PFSK-1 (cell line): ENCODE measurements at regions not wholly inside any gene's neighbourhood (a gene's known extent, or its start where the extent isn't known, plus 50 kb on each side); places are given as distances from the start of the nearest gene placed in this dataset.

ENCODE experiments used
- FOXP2 ChIP-seq: optimal IDR thresholded peaks from 2 replicates; pipeline ENCODE3; 2011; ENCODE audit warnings: borderline replicate concordance, control low read depth, inconsistent platforms; ENCODE audit not compliant: insufficient read depth; ENCODE audit errors: extremely low read length, extremely low read depth
- POLR2AphosphoS5 ChIP-seq: IDR thresholded peaks from 2 replicates; pipeline ENCODE4 v1.6.1; 2012; ENCODE audit warnings: low read depth, mild to moderate bottlenecking, control low read depth, low read length, moderate library complexity
- REST ChIP-seq, 2 experiments: IDR thresholded peaks; 2 replicates each; pipeline versions ENCODE4 v1.6.1 to v1.8.0; 2011 to 2012; ENCODE audit warnings: low read depth in 2 of 2, low read length in 2 of 2, control low read depth in 1 of 2, inconsistent platforms in 1 of 2, mild to moderate bottlenecking in 1 of 2, moderate library complexity in 1 of 2; ENCODE audit not compliant: insufficient read depth in 1 of 2
- SIN3A ChIP-seq: IDR thresholded peaks from 2 replicates; pipeline ENCODE4 v1.6.1; 2012; ENCODE audit warnings: mild to moderate bottlenecking, low read length, moderate library complexity, borderline replicate concordance; ENCODE audit not compliant: insufficient read depth
- TAF1 ChIP-seq: IDR thresholded peaks from 2 replicates; pipeline ENCODE4 v1.6.1; 2012; ENCODE audit warnings: low read length, control low read depth, borderline replicate concordance; ENCODE audit not compliant: insufficient read depth

- no peak for TF ChIP-seq FOXP2
- no peak for TF ChIP-seq POLR2AphosphoS5
- no peak for TF ChIP-seq SIN3A
- TF ChIP-seq REST (IDR thresholded peaks at IDR 0.05; ENCODE audit: insufficient read depth in 1 of 2, low read depth in 2 of 2, low read length in 2 of 2): no peak
- no peak for TF ChIP-seq TAF1
These were observed 63.9 kb upstream of the GHITM start for GRCh38 chr10:84075226-84076046.

- TF ChIP-seq TAF1 (no peak), SIN3A (no peak)
These were observed 63.3 kb upstream of the GHITM start for GRCh38 chr10:84076047-84076388.

- TF ChIP-seq TAF1: no peak
- TF ChIP-seq POLR2AphosphoS5: no peak
- no peak for TF ChIP-seq SIN3A
- no peak for TF ChIP-seq FOXP2
- TF ChIP-seq REST (IDR thresholded peaks at IDR 0.05; ENCODE audit: insufficient read depth in 1 of 2, low read depth in 2 of 2, low read length in 2 of 2): no peak
These were observed 62.6 kb upstream of the GHITM start for GRCh38 chr10:84076540-84077195.

GRCh38 chr10:84077768-84078167 lies 61.5 kb upstream of the GHITM start:
- TF ChIP-seq POLR2AphosphoS5: no peak
- no peak for TF ChIP-seq FOXP2
- TF ChIP-seq REST (IDR thresholded peaks at IDR 0.05; ENCODE audit: insufficient read depth in 1 of 2, low read depth in 2 of 2, low read length in 2 of 2): no peak
- no peak for TF ChIP-seq SIN3A
- TF ChIP-seq TAF1: no peak

GRCh38 chr10:84078771-84079170 lies 60.5 kb upstream of the GHITM start:
- TF ChIP-seq REST (IDR thresholded peaks at IDR 0.05; ENCODE audit: insufficient read depth in 1 of 2, low read depth in 2 of 2, low read length in 2 of 2) (no peak), FOXP2 (no peak), TAF1 (no peak)
